OCI-LY1 (cell line): ENCODE measurements at regions not wholly inside any gene's neighbourhood (a gene's known extent, or its start where the extent isn't known, plus 50 kb on each side); places are given as distances from the start of the nearest gene placed in this dataset.

Experiments used
- H2AFZ ChIP-seq: fragments of 200-600 bp; sonication (generic), shearing (Covaris generic); 2 replicates; pipeline ENCODE4 v1.6.0; 2014; ENCODE audit warnings: antibody characterized with exemption, mild to moderate bottlenecking, low read length
- H3F3A ChIP-seq: fragments of 200-600 bp; sonication (generic), shearing (Covaris generic); 2 replicates; pipeline ENCODE4 v1.6.0; 2014; ENCODE audit warnings: mild to moderate bottlenecking, antibody characterized with exemption, low read length, moderate library complexity; ENCODE audit not compliant: insufficient read depth
- H3K27ac ChIP-seq: fragments of 200-600 bp; sonication (generic); 2 replicates; pipeline ENCODE4 v1.5.1; 2014; ENCODE audit warnings: low read length, mixed run types, mild to moderate bottlenecking, low read depth; ENCODE audit not compliant: poor library complexity, severe bottlenecking
- H3K27me3 ChIP-seq: fragments of 200-600 bp; sonication (generic); 2 replicates; pipeline ENCODE4 v1.6.0; 2014; ENCODE audit warnings: antibody characterized with exemption, mild to moderate bottlenecking, low read length, moderate library complexity; ENCODE audit not compliant: insufficient read depth
- H3K36me3 ChIP-seq: fragments of 200-600 bp; sonication (generic); 2 replicates; pipeline ENCODE4 v1.6.1; 2014; ENCODE audit warnings: mild to moderate bottlenecking, antibody characterized with exemption, low read length, moderate library complexity, mixed read lengths; ENCODE audit not compliant: insufficient read depth
- H3K4me1 ChIP-seq: fragments of 200-600 bp; sonication (generic); 2 replicates; pipeline ENCODE4 v1.5.1; 2014; ENCODE audit warnings: mild to moderate bottlenecking, low read length, moderate library complexity; ENCODE audit not compliant: insufficient read depth, severe bottlenecking
- H3K4me2 ChIP-seq: fragments of 200-600 bp; sonication (generic), shearing (Covaris generic); 2 replicates; pipeline ENCODE4 v1.6.1; 2014; ENCODE audit warnings: low read length
- H3K4me3 ChIP-seq: fragments of 200-600 bp; sonication (generic); 2 replicates; pipeline ENCODE4 v1.5.1; 2014; ENCODE audit warnings: low read length, low read depth, mild to moderate bottlenecking, mixed read lengths; ENCODE audit not compliant: poor library complexity, severe bottlenecking
- H3K79me2 ChIP-seq: fragments of 200-600 bp; shearing (Covaris generic); 2 replicates; pipeline ENCODE4 v1.6.1; 2016; ENCODE audit warnings: mixed run types, low read length, mixed read lengths; ENCODE audit not compliant: insufficient read depth
- H3K9ac ChIP-seq: fragments of 200-600 bp; sonication (generic), shearing (Covaris generic); 2 replicates; pipeline ENCODE4 v1.6.1; 2014; ENCODE audit warnings: mild to moderate bottlenecking, low read length, mixed read lengths
- H3K9me2 ChIP-seq: fragments of 200-600 bp; sonication (generic), shearing (Covaris generic); 2 replicates; pipeline ENCODE4 v1.6.1; 2014; ENCODE audit warnings: low read depth, mild to moderate bottlenecking, low read length, mixed read lengths
- H3K9me3 ChIP-seq: fragments of 200-600 bp; shearing (Covaris generic); 2 replicates; pipeline ENCODE4 v1.6.1; 2014; ENCODE audit warnings: low read length, mixed read lengths
- H4K20me1 ChIP-seq: fragments of 200-600 bp; sonication (generic), shearing (Covaris generic); 2 replicates; pipeline ENCODE4 v1.6.0; 2016; ENCODE audit warnings: mild to moderate bottlenecking, low read length; ENCODE audit not compliant: insufficient read depth
- EZH2 ChIP-seq: fragments of 200-600 bp; sonication (generic), shearing (Covaris generic); IDR thresholded peaks from 2 replicates; pipeline ENCODE4 v1.8.0; 2017; ENCODE audit warnings: borderline replicate concordance, mixed run types, mild to moderate bottlenecking, antibody characterized with exemption, low read length, moderate library complexity, mixed read lengths
- TF ChIP-seq, protein P1 (sequence below): fragments of 200-600 bp; sonication (generic), shearing (Covaris generic); IDR thresholded peaks from 2 replicates; pipeline ENCODE4 v1.5.1; 2017; ENCODE audit warnings: mild to moderate bottlenecking, antibody characterized with exemption, low read length, moderate library complexity, mixed read lengths

DNA sequence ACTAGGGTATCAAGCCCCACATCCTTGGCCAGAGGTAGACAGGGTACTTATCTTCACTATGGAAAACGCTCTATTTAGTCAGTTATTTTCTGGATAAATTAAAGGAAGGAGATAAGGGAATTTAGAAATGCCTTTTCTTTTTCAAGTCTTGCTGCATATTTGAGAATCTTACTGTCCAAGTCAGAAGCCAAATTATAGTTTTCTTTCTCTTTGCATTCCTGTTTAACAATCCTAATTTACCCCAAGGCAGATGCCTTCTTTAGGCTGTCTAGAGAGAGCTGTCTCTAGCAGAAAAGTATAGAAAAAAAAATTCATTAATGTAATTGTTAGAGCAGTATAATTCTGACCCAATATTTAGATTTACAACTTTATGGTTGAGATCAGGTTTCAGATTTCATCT lies 64.4 kb upstream of the TBC1D5 start:
- Histone ChIP-seq H3F3A (no peaks in the 10 kb centered on the region), H3K4me1 (no peaks in the 10 kb centered on the region), H3K4me2 (no peak overlapping the region), H3K36me3 (no peaks in the 10 kb centered on the region), H3K9ac (no peak overlapping the region), H3K9me2 (no peaks in the 10 kb centered on the region), H3K9me3 (no peaks in the 10 kb centered on the region), H4K20me1 (no peaks in the 10 kb centered on the region), H3K27me3 (no peaks in the 10 kb centered on the region), H3K27ac (no peak overlapping the region), H3K79me2 (no peaks in the 10 kb centered on the region), H3K4me3 (no peak overlapping the region), H2AFZ (no peak overlapping the region)
- TF ChIP-seq, protein P1, sequence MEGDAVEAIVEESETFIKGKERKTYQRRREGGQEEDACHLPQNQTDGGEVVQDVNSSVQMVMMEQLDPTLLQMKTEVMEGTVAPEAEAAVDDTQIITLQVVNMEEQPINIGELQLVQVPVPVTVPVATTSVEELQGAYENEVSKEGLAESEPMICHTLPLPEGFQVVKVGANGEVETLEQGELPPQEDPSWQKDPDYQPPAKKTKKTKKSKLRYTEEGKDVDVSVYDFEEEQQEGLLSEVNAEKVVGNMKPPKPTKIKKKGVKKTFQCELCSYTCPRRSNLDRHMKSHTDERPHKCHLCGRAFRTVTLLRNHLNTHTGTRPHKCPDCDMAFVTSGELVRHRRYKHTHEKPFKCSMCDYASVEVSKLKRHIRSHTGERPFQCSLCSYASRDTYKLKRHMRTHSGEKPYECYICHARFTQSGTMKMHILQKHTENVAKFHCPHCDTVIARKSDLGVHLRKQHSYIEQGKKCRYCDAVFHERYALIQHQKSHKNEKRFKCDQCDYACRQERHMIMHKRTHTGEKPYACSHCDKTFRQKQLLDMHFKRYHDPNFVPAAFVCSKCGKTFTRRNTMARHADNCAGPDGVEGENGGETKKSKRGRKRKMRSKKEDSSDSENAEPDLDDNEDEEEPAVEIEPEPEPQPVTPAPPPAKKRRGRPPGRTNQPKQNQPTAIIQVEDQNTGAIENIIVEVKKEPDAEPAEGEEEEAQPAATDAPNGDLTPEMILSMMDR = no peak
- TF ChIP-seq EZH2 = no peak

DNA sequence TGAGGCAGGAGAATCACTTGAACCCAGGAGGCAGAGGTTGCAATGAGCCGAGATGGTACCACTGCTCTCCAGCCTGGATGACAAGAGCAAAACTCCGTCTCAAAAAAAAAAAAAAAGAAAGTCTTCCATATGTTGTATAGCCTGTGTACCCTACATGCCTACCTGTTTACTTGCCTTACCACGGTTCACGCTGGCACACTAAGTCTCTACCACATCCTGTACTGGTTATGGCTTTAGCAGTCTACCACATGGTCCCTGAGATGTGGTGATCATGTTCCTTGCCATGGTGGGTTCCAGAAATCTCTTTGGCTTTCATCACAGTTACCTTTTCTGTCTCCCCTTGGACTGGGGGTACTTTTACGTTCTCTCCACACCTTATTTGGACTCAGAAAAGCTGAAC lies 63.8 kb upstream of the TBC1D5 start:
- Histone ChIP-seq H3F3A (no peaks in the 10 kb centered on the region), H3K27me3 (no peaks in the 10 kb centered on the region), H3K4me3 (no peak overlapping the region), H3K79me2 (no peaks in the 10 kb centered on the region), H3K4me1 (no peaks in the 10 kb centered on the region), H3K9ac (no peak overlapping the region), H4K20me1 (no peaks in the 10 kb centered on the region), H3K27ac (no peak overlapping the region), H3K4me2 (no peak overlapping the region), H2AFZ (no peak overlapping the region), H3K9me2 (no peaks in the 10 kb centered on the region), H3K9me3 (no peaks in the 10 kb centered on the region), H3K36me3 (no peaks in the 10 kb centered on the region)
- TF ChIP-seq EZH2 = no peak
- TF ChIP-seq, protein P1 = no peak

DNA sequence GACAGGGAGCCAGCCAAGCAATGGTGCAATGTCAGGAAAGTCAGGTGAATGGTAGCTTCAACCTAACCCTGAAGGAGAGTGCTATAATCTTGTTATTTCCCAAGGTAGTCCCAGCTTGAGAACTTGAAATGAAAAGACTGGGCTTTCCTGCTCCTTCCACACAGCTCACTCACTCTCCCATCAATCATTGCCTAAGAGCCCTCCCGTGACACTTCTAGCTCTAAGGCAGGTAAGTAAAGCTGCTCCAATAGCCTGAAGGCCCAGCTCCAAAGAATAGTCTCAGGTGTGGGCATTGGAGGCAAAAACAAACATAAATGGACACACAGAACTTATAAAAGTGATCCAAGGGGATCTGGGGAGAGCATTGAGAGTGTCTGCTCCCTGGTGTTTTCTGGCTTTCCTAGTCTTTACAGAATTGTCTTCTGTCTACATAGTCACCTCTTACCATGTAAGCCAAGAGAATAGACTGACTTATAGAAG lies 63.1 kb upstream of the TBC1D5 start:
- no peak overlapping the region for H3K4me2 ChIP-seq
- H3K4me1 ChIP-seq = no peaks in the 10 kb centered on the region
- no peaks in the 10 kb centered on the region for H3K9me3 ChIP-seq
- H3K36me3 ChIP-seq = no peaks in the 10 kb centered on the region
- H3K79me2 ChIP-seq = no peaks in the 10 kb centered on the region
- no peaks in the 10 kb centered on the region for H3K27me3 ChIP-seq
- TF ChIP-seq, protein P1 = no peak
- H3K27ac ChIP-seq = no peak overlapping the region
- H3K4me3 ChIP-seq = no peak overlapping the region
- H3K9me2 ChIP-seq = no peaks in the 10 kb centered on the region
- H3K9ac ChIP-seq = no peak overlapping the region
- no peaks in the 10 kb centered on the region for H3F3A ChIP-seq
- no peak overlapping the region for H2AFZ ChIP-seq
- no peaks in the 10 kb centered on the region for H4K20me1 ChIP-seq
